Fibroblast of villous mesenchyme (primary cell): ENCODE measurements at regions not wholly inside any gene's neighbourhood (a gene's known extent, or its start where the extent isn't known, plus 50 kb on each side); places are given as distances from the start of the nearest gene placed in this dataset.
"Not testable (repeated sequence)": the region's sequence is repeated elsewhere in the genome, so short reads cannot be mapped to it uniquely, and the experiment has no call there.

ENCODE experiments used
- DNase-seq: peaks from one replicate; pipeline ENCODE4 v3.0.0-alpha.2; 2010; ENCODE audit warnings: low read depth
- H3K4me3 ChIP-seq: 2 replicates; pipeline ENCODE4 v1.5.1; 2011; ENCODE audit warnings: low read depth, mild to moderate bottlenecking, low read length
- CTCF ChIP-seq: IDR thresholded peaks from 2 replicates; pipeline ENCODE4 v1.5.1; 2012; ENCODE audit warnings: low read depth, mild to moderate bottlenecking, low read length; ENCODE audit not compliant: insufficient read depth

DNA sequence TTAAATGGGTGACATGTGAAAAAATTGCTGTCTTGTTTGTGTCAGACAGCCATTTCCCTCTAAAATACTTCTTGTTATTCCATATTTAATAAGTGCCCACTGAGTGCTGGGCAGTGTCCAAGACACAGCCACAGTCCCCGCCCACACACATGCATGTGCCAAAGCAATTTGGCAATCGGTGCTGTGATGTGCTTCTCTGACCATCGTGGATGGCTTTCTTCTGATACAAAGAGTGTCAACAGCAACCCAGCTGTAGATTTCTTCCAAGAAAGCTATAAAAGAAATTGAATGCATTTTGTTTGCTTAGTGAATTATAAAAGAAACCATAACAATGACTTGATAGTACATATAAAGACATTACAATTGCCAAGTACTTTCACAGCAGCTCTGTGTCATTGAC lies 140.5 kb upstream of the ATXN1 start:
- peak; percentile 58 for DNase-seq
- H3K4me3 ChIP-seq, result no peak overlapping the region
- TF ChIP-seq CTCF, result no peak

DNA sequence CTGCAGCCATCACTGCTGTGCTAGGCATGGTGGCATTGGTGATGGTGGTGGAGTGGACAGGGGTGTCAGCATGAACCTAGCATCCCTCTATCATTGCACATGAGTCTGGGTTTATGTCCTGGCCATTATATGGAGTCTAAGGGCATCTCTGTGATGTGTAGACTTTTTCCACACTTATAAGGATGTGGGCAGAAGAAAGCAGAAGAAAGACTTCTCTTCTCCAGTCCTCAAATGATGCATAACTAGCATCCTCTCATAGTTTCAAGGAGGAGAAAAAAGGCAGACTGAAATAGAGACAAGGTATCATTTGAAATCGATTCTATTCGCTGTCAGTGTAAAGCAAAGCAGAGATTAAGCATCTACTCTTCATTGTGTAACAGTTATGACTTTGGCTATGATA lies 140.0 kb upstream of the ATXN1 start:
- no peak for TF ChIP-seq CTCF
- DNase-seq, result no peak
- H3K4me3 ChIP-seq, result no peak overlapping the region

DNA sequence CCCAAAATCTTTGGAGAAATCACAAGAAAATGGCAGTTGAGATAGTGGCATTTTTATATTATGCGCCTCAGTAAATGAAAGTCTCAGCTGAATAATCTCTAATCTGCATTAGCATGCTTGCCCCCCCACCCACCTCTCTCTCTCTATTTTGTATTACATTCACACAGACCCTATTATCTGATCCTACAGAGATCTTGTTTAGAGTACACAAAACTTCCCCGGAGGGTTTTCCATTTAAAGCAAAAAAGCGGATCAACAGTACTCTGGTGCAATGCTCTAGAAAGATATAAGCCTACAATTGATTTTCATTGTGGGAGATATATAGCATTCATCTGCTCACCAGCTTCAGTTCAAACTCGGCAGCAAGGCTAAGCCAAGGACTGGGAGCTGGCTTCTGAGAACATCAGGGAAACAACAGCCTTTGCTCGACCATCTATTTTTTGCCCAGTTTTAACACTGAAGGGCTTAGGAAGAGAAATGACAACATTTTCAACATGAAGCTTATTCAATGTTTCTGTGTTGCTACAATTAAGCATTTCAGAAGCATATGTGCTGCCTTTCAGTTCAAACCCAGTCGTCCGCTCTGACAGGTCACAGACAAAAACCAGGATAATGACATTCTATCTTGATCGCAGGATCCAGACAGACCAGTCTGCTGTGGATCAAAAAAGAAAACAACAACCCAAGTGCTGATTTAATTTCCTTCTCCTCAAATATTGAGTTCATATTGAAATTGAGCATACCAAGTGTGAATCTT lies 137.6 kb upstream of the ATXN1 start:
- DNase-seq, result no peak
- TF ChIP-seq CTCF, result no peak
- no peak overlapping the region for H3K4me3 ChIP-seq

DNA sequence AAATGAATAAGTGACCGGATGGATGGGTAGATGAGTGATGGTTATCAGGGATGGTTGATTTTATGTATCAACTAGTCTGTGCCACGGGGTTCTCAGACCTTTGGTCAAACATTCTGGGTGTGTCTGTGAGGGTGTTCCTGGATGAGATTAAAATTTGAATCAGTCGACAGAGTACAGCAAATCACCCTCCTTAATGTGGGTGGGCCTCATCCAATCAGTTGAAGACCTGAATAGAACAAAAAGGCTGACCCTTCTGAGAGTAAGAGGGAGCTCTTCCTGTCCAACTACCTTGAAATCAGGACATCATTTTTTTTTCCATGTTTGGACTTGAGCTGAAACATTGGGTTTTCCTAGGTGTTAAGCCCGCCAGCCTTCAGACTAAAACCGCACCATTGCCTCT lies 136.4 kb upstream of the ATXN1 start:
- H3K4me3 ChIP-seq, result no peak overlapping the region
- no peak for TF ChIP-seq CTCF
- DNase-seq, result no peak

DNA sequence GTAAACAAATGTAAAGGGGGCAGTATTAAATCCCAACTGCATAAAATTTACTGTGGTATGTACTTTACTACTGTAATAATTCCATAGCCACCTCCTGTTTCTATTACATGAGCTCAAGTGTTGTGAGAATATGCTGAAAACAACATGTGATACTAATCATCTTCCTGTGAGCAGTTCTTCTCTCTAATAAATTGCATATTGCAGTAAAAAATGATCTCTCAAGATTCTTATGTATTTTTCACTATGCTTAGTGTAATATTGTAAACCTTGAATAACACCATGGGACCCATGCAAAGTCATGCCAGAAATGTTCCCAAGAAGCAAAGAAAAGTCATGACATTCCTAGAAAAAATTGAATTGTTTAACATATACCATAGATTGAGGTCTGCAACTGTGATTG lies 133.0 kb upstream of the ATXN1 start:
- TF ChIP-seq CTCF, result no peak
- H3K4me3 ChIP-seq, result no peak overlapping the region
- no peak for DNase-seq

- not testable (repeated sequence) for DNase-seq, H3K4me3 ChIP-seq
These were observed 129.8 kb upstream of the ATXN1 start for GRCh38 chr6:16891110-16891509.

DNA sequence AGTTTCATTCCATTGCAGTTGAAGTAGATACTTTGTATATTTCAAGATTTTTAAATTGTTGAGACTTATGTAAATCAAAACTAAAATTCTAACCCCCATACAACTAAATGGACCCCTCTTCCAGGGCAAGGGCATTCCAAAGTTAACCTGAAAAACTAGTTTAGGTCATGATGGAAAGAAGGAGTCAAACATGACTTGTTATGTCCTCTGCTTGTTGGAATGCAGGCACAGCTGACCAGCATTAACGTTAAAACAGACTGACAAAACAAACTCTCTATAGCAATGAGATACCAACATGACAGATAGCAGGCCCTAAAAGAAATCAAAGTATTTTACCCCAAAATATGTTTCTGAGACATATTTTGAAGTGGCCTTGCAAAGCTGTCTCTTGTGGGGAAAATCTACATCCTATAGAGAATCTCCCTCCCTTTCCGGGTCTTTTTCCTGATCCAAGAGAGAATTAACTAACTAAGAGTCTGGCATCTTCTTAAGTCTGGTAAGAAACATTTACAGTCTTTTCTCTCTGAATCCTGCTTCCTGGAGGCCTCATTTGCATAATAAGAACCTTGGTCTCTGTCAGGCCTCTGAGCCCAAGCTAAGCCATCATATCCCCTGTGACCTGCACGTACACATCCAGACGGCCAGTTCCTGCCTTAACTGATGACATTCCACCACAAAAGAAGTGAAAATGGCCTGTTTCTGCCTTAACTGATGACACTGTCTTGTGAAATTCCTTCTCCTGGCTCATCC lies 124.3 kb upstream of the ATXN1 start:
- no peak overlapping the region for H3K4me3 ChIP-seq
- DNase-seq, result no peak
- no peak for TF ChIP-seq CTCF
